ENCODE measurements at regions not wholly inside any gene's neighbourhood (a gene's known extent, or its start where the extent isn't known, plus 50 kb on each side); places are given as distances from the start of the nearest gene placed in this dataset.

GRCh38 chr17:53941231-53941630, 118.5 kb downstream of the KIF2B start:
- Histone ChIP-seq H3K9me3 (ENCODE audit: insufficient read depth, low read depth, low read length) (no peaks in the 10 kb centered on the region), H3F3A (ENCODE audit: low read depth) (no peaks in the 10 kb centered on the region), H3K4me1 (ENCODE audit: insufficient read depth, low read length, poor library complexity, severe bottlenecking) (no peaks in the 10 kb centered on the region), H3K36me3 (ENCODE audit: insufficient read depth, low read length) (no peaks in the 10 kb centered on the region), H2AFZ (ENCODE audit: low read length) (no peak overlapping the region), H3K4me2 (ENCODE audit: low read depth, low read length, poor library complexity, severe bottlenecking) (no peak overlapping the region), H3K9me2 (replicated peaks; ENCODE audit: low read depth, low read length) (no peaks in the 10 kb centered on the region), H4K20me1 (ENCODE audit: insufficient read depth, low read length, poor library complexity, severe bottlenecking) (no peaks in the 10 kb centered on the region), H3K79me2 (ENCODE audit: insufficient read depth, low read length) (no peaks in the 10 kb centered on the region), H3K4me3 (ENCODE audit: low read length, poor library complexity, severe bottlenecking) (no peak overlapping the region), H3K9ac (ENCODE audit: low read depth, low read length, poor library complexity, severe bottlenecking) (no peak overlapping the region), H3K27me3 (ENCODE audit: insufficient read depth, low read length, poor library complexity, severe bottlenecking) (no peaks in the 10 kb centered on the region)
- TF ChIP-seq EZH2phosphoT487 (IDR thresholded peaks at IDR 0.05; ENCODE audit: borderline replicate concordance) (no peak), CTCF (conservative IDR thresholded peaks at IDR 0.05; ENCODE audit: low read length) (no peak)

GRCh38 chr17:53942436-53942835, 119.7 kb downstream of the KIF2B start:
- TF ChIP-seq EZH2phosphoT487 (IDR thresholded peaks at IDR 0.05; ENCODE audit: borderline replicate concordance) = no peak
- no peak for TF ChIP-seq CTCF (conservative IDR thresholded peaks at IDR 0.05; ENCODE audit: low read length)
- H3F3A ChIP-seq (ENCODE audit: low read depth) = no peaks in the 10 kb centered on the region
- H3K79me2 ChIP-seq (ENCODE audit: insufficient read depth, low read length) = no peaks in the 10 kb centered on the region
- no peaks in the 10 kb centered on the region for H3K4me1 ChIP-seq (ENCODE audit: insufficient read depth, low read length, poor library complexity, severe bottlenecking)
- no peak overlapping the region for H3K9ac ChIP-seq (ENCODE audit: low read depth, low read length, poor library complexity, severe bottlenecking)
- H4K20me1 ChIP-seq (ENCODE audit: insufficient read depth, low read length, poor library complexity, severe bottlenecking) = no peaks in the 10 kb centered on the region
- no peak overlapping the region for H2AFZ ChIP-seq (ENCODE audit: low read length)
- no peak overlapping the region for H3K4me2 ChIP-seq (ENCODE audit: low read depth, low read length, poor library complexity, severe bottlenecking)
- H3K27me3 ChIP-seq (ENCODE audit: insufficient read depth, low read length, poor library complexity, severe bottlenecking) = no peaks in the 10 kb centered on the region
- no peaks in the 10 kb centered on the region for H3K9me3 ChIP-seq (ENCODE audit: insufficient read depth, low read depth, low read length)
- no peak overlapping the region for H3K4me3 ChIP-seq (ENCODE audit: low read length, poor library complexity, severe bottlenecking)
- no peaks in the 10 kb centered on the region for H3K36me3 ChIP-seq (ENCODE audit: insufficient read depth, low read length)
- H3K9me2 ChIP-seq (replicated peaks; ENCODE audit: low read depth, low read length) = no peaks in the 10 kb centered on the region

DNA sequence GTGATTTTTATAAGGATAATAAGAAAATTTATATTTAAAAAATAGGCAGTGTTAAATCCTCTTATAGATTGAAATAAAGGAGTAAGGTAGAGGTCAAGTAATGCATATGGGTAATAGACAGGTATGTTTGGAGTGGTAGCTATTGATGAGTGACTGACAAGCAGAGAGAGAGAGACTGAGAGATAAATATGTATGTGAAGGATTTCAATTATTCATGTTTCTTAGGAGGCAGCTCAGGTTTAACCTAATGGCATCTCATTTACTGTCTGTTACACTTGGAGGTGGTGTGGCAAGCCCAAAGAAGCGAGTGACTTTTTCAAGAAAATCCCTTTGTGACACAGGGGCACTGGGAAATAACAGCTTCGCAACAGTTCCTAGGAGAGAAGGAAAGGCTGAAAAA, 120.2 kb downstream of the KIF2B start:
- no peak overlapping the region for H3K4me2 ChIP-seq (ENCODE audit: low read depth, low read length, poor library complexity, severe bottlenecking)
- H3K9me2 ChIP-seq (replicated peaks; ENCODE audit: low read depth, low read length) = no peaks in the 10 kb centered on the region
- H3K79me2 ChIP-seq (ENCODE audit: insufficient read depth, low read length) = no peaks in the 10 kb centered on the region
- no peaks in the 10 kb centered on the region for H3K4me1 ChIP-seq (ENCODE audit: insufficient read depth, low read length, poor library complexity, severe bottlenecking)
- H3K36me3 ChIP-seq (ENCODE audit: insufficient read depth, low read length) = no peaks in the 10 kb centered on the region
- no peaks in the 10 kb centered on the region for H3F3A ChIP-seq (ENCODE audit: low read depth)
- no peaks in the 10 kb centered on the region for H3K27me3 ChIP-seq (ENCODE audit: insufficient read depth, low read length, poor library complexity, severe bottlenecking)
- H3K4me3 ChIP-seq (ENCODE audit: low read length, poor library complexity, severe bottlenecking) = no peak overlapping the region
- H2AFZ ChIP-seq (ENCODE audit: low read length) = no peak overlapping the region
- no peaks in the 10 kb centered on the region for H4K20me1 ChIP-seq (ENCODE audit: insufficient read depth, low read length, poor library complexity, severe bottlenecking)
- H3K9ac ChIP-seq (ENCODE audit: low read depth, low read length, poor library complexity, severe bottlenecking) = no peak overlapping the region
- TF ChIP-seq EZH2phosphoT487 (IDR thresholded peaks at IDR 0.05; ENCODE audit: borderline replicate concordance) (no peak), CTCF (conservative IDR thresholded peaks at IDR 0.05; ENCODE audit: low read length) (no peak)
- no peaks in the 10 kb centered on the region for H3K9me3 ChIP-seq (ENCODE audit: insufficient read depth, low read depth, low read length)

All from Loucy (cell line).